ENCODE measurements at regions not wholly inside any gene's neighbourhood (a gene's known extent, or its start where the extent isn't known, plus 50 kb on each side); places are given as distances from the start of the nearest gene placed in this dataset.
"Not testable (repeated sequence)": the region's sequence is repeated elsewhere in the genome, so short reads cannot be mapped to it uniquely, and the experiment has no call there.

- H3K4me3 ChIP-seq (ENCODE audit: low read depth, low read length) = no peak overlapping the region
- no peak for TF ChIP-seq CTCF (IDR thresholded peaks at IDR 0.05; ENCODE audit: borderline replicate concordance, insufficient read depth, low read depth, low read length)
Measured at GRCh38 chr11:25633230-25633629, 698.7 kb upstream of the ANO3 start.

GRCh38 chr11:25649220-25649619 is 682.7 kb upstream of the ANO3 start:
- not testable (repeated sequence) for H3K4me3 ChIP-seq (ENCODE audit: low read depth, low read length)

GRCh38 chr11:25650319-25650718 is 681.6 kb upstream of the ANO3 start:
- no peak overlapping the region for H3K4me3 ChIP-seq (ENCODE audit: low read depth, low read length)
- no peak for TF ChIP-seq CTCF (IDR thresholded peaks at IDR 0.05; ENCODE audit: borderline replicate concordance, insufficient read depth, low read depth, low read length)

GRCh38 chr11:25655636-25656035 is 676.3 kb upstream of the ANO3 start:
- H3K4me3 ChIP-seq (ENCODE audit: low read depth, low read length) = no peak overlapping the region
- no peak for TF ChIP-seq CTCF (IDR thresholded peaks at IDR 0.05; ENCODE audit: borderline replicate concordance, insufficient read depth, low read depth, low read length)

GRCh38 chr11:25658916-25659315 is 673.0 kb upstream of the ANO3 start:
- H3K4me3 ChIP-seq (ENCODE audit: low read depth, low read length) = no peak overlapping the region
- no peak for TF ChIP-seq CTCF (IDR thresholded peaks at IDR 0.05; ENCODE audit: borderline replicate concordance, insufficient read depth, low read depth, low read length)

- H3K4me3 ChIP-seq (ENCODE audit: low read depth, low read length) = no peak overlapping the region
- no peak for TF ChIP-seq CTCF (IDR thresholded peaks at IDR 0.05; ENCODE audit: borderline replicate concordance, insufficient read depth, low read depth, low read length)
Measured at GRCh38 chr11:25659706-25660105, 672.2 kb upstream of the ANO3 start.

GRCh38 chr11:25667871-25668270 is 664.1 kb upstream of the ANO3 start:
- no peak for TF ChIP-seq CTCF (IDR thresholded peaks at IDR 0.05; ENCODE audit: borderline replicate concordance, insufficient read depth, low read depth, low read length)
- no peak overlapping the region for H3K4me3 ChIP-seq (ENCODE audit: low read depth, low read length)

GRCh38 chr11:25691959-25692358 is 640.0 kb upstream of the ANO3 start:
- no peak for TF ChIP-seq CTCF (IDR thresholded peaks at IDR 0.05; ENCODE audit: borderline replicate concordance, insufficient read depth, low read depth, low read length)
- H3K4me3 ChIP-seq (ENCODE audit: low read depth, low read length) = no peak overlapping the region
